Breast epithelium (tissue), 4 donors: ENCODE measurements at regions not wholly inside any gene's neighbourhood (a gene's known extent, or its start where the extent isn't known, plus 50 kb on each side); places are given as distances from the start of the nearest gene placed in this dataset.
"Not testable (repeated sequence)": the region's sequence is repeated elsewhere in the genome, so short reads cannot be mapped to it uniquely, and the experiment has no call there.

ENCODE experiments used
- DNase-seq, 2 donors: peaks; one replicate each; pipeline ENCODE4 v3.0.0-alpha.2; 2019; ENCODE audit warnings: low spot score in 2 of 2
- H3K27ac ChIP-seq, 2 donors: fragments of 200-600 bp; sonication (generic) in 1 of 2; one replicate each; pipeline ENCODE4 v1.5.1; 2016 to 2019; ENCODE audit warnings: mild to moderate bottlenecking in 1 of 2
- H3K27me3 ChIP-seq, 2 donors: fragments of 200-600 bp; sonication (generic) in 1 of 2; one replicate each; pipeline versions ENCODE4 v1.5.1 to v1.6.0; 2017 to 2019; ENCODE audit warnings: control low read depth in 1 of 2, mild to moderate bottlenecking in 1 of 2
- H3K36me3 ChIP-seq: fragments of 200-600 bp; one replicate; pipeline ENCODE4 v1.5.1; 2019
- H3K4me1 ChIP-seq, 2 donors: fragments of 200-600 bp; sonication (generic); one replicate each; pipeline ENCODE4 v1.5.1; 2016 to 2019; ENCODE audit warnings: control low read depth in 1 of 2
- H3K4me3 ChIP-seq, 3 donors: fragments of 200-600 bp; sonication (generic); 1 replicate in 2 of 3; 2 replicates in 1 of 3; pipeline ENCODE4 v1.5.1; 2016 to 2019; ENCODE audit warnings: mild to moderate bottlenecking in 3 of 3, moderate library complexity in 2 of 3
- H3K9me3 ChIP-seq, 2 donors: fragments of 200-600 bp; sonication (generic) in 1 of 2; one replicate each; pipeline ENCODE4 v1.5.1; 2016 to 2019; ENCODE audit warnings: control low read depth in 1 of 2
- POLR2A ChIP-seq: fragments of 450-650 bp; IDR thresholded peaks from one replicate; pipeline ENCODE4 v1.6.1; 2016; ENCODE audit warnings: antibody characterized with exemption, mild to moderate bottlenecking, moderate library complexity
- POLR2AphosphoS5 ChIP-seq, 3 donors: sonication (generic); formaldehyde crosslinking; IDR thresholded peaks; one replicate each; pipeline ENCODE4 v1.6.1; 2017; ENCODE audit warnings: antibody characterized with exemption in 3 of 3
- intact Hi-C: fragments of 100-400 bp; cut with DNase I; formaldehyde crosslinking; loops from one replicate; pipeline ENCODE4 v1.15.1; 2023; ENCODE audit warnings: low total_unique reads
- TF ChIP-seq, protein P1 (sequence below), 3 donors: fragments of 450-650 bp; IDR thresholded peaks; one replicate each; pipeline ENCODE4 v1.5.1; 2016 to 2017; ENCODE audit warnings: antibody characterized with exemption in 3 of 3, mild to moderate bottlenecking in 3 of 3, moderate library complexity in 3 of 3

DNA sequence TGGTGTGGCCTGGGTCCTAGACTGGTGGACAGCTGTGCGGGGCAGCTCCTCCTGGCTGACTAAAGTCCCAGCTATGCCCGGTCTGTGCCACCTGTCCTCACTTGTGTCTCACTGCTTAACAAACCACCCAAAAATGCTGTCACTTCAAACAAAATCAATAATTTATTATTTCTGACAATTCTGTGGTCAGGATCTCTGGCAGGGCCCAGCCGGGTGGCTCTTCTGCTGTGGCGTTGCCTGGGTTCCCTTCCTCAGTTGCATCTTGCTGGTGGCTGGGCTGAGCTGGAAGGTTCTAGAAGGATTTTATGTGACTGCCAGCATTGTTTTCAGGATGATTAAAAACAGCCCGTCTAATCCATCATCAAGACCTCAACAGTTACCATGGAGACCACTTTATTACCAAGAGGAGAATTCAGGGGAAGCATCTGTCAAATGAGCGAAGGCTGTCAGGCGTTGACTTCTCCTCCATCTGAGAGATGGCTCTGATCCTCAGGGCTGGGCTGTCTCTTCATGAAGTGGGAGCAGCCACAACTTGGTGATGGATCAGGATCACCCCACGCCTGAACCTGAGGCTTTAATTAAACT is 280.6 kb upstream of the SFSWAP start:
- no peak for DNase-seq
- Histone ChIP-seq H3K36me3 (no peaks in the 10 kb centered on the region), H3K9me3 (peaks cover 3 to 11% of the 10 kb centered on the region in 2 donors), H3K4me1 (no peaks in the 10 kb centered on the region), H3K27ac (no peak overlapping the region), H3K4me3 (no peak overlapping the region), H3K27me3 (peaks cover 0 to 33% of the 10 kb centered on the region in 2 donors)
- TF ChIP-seq, protein P1, sequence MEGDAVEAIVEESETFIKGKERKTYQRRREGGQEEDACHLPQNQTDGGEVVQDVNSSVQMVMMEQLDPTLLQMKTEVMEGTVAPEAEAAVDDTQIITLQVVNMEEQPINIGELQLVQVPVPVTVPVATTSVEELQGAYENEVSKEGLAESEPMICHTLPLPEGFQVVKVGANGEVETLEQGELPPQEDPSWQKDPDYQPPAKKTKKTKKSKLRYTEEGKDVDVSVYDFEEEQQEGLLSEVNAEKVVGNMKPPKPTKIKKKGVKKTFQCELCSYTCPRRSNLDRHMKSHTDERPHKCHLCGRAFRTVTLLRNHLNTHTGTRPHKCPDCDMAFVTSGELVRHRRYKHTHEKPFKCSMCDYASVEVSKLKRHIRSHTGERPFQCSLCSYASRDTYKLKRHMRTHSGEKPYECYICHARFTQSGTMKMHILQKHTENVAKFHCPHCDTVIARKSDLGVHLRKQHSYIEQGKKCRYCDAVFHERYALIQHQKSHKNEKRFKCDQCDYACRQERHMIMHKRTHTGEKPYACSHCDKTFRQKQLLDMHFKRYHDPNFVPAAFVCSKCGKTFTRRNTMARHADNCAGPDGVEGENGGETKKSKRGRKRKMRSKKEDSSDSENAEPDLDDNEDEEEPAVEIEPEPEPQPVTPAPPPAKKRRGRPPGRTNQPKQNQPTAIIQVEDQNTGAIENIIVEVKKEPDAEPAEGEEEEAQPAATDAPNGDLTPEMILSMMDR (IDR thresholded peaks at IDR 0.05) = no peak
- no peak for TF ChIP-seq POLR2A
- TF ChIP-seq POLR2AphosphoS5 (IDR thresholded peaks at IDR 0.05) = no peak
- intact Hi-C loops = no loop called here

DNA sequence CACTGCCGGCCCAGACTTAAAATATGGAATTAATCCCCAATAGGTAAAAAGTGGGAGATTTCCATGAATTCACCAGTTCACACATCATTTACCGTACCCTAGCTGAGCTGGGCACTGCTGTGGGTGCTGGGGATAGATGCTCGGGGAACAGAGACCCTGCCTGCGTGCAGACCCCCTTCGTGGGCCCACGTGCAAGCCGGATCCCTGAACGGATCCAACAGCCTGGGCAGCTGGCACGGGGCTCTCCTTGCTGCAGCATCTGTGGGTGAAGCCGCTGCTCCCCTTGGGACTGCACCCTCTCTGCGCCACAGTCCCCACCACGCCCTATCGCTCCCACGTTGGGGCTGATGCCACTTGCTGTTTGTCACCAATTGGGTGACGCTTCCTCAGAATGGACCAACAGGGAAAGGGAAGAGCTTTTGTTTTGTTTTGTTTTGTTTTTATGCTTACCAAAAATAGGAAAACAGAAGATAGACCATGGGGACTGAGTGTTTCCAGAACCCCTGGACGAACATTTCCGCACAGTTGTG is 279.7 kb upstream of the SFSWAP start:
- DNase-seq, H3K4me1 ChIP-seq, H3K4me3 ChIP-seq, H3K9me3 ChIP-seq, H3K36me3 ChIP-seq, H3K27ac ChIP-seq, intact Hi-C loops: not testable (repeated sequence)
- peaks cover 0 to 33% of the 10 kb centered on the region in 2 donors for H3K27me3 ChIP-seq

DNA sequence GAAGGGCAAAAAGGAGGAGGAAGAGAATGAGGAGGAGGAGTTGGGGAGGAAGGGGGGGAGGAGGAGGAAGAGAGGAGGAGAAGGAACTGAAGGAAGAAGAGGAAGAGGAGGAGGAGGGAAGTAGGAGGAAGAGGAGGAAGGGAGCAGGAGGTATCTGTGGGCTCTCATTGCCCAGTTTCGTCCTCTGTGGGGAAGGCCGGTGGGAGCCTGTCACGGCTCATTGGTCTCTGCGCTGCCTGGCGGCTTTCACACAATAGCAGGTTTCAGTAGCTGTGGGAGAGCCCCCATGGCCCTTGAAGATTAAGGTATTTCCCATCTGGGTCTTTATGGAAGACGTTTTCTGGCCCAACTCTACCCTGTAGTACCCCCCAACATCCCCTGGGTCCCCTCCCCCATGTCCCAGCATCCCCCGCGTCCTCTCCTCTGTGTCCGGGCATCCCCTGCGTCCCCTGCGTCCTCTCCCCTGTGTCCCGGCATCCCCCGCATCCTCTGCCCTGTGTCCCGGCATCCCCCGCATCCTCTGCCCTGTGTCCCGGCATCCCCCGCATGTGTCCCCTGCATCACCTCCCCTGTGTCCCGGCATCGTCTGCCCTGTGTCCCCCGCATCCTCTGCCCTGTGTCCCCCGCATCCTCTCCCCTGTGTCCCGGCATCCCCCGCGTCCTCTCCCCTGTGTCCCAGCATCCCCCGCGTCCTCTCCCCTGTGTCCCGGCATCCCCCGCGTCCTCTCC is 278.2 kb upstream of the SFSWAP start:
- peaks cover 0 to 36% of the 10 kb centered on the region in 2 donors for H3K27me3 ChIP-seq
- H3K4me3 ChIP-seq = no peak overlapping the region
- intact Hi-C loops = no loop called here
- no peak overlapping the region for H3K27ac ChIP-seq
- H3K4me1 ChIP-seq = no peaks in the 10 kb centered on the region
- no peaks in the 10 kb centered on the region for H3K36me3 ChIP-seq
- TF ChIP-seq POLR2AphosphoS5 (IDR thresholded peaks at IDR 0.05) (no peak), POLR2A (no peak)
- TF ChIP-seq, protein P1 (IDR thresholded peaks at IDR 0.05) = no peak
- peaks cover 3 to 5% of the 10 kb centered on the region in 2 donors for H3K9me3 ChIP-seq
- no peak for DNase-seq

DNA sequence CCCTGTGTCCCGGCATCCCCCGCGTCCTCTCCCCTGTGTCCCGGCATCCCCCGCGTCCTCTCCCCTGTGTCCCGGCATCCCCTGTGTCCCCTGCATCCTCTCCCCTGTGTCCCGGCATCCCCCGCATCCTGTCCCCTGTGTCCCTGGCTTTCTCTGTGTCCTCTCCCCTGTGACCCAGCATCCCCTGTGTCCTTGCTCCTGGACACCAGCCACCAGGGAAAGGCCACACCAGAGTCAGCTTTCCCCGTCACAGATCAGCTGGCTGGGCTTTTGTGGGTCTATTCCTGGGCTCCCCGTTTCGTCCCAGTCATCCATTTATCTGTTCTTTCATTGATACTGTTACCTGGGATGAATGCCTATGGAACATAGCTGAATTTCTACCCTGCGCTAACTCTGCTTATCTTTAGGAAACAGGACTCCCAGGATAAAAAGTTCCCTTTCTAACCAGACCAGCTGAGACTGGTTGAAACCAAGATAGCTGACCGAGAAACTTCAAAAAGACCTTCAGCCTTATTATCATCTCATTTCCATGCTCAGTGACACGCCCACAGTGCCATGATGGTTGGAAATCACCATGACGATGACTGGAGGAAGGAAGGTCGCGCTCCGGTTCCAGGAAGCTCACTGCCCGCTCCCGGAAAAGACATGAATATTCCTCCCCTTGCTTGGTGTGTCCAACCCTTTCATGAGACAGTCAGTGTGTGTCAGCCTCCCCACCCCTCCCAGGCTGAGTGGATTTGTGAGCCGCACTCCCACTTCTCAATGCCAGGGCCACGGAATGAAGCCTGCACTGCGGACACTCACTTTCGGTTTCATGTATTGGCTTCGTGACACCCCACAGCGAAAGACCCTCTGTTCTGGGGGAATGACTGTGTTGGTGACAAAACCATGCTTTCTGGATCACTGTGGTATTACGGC is 276.4 kb upstream of the SFSWAP start:
- DNase-seq = peak in 1 of 2 donors; percentile 37
- intact Hi-C loops = no loop called here
- Histone ChIP-seq H3K9me3 (peaks cover 3 to 5% of the 10 kb centered on the region in 2 donors), H3K4me1 (no peaks in the 10 kb centered on the region), H3K36me3 (no peaks in the 10 kb centered on the region), H3K27me3 (peaks cover 0 to 38% of the 10 kb centered on the region in 2 donors), H3K4me3 (peak overlapping the region in 1 of 3 donors; percentile 19), H3K27ac (no peak overlapping the region)
- no peak for TF ChIP-seq POLR2AphosphoS5 (IDR thresholded peaks at IDR 0.05)
- no peak for TF ChIP-seq POLR2A
- TF ChIP-seq, protein P1 (IDR thresholded peaks at IDR 0.05) = no peak

DNA sequence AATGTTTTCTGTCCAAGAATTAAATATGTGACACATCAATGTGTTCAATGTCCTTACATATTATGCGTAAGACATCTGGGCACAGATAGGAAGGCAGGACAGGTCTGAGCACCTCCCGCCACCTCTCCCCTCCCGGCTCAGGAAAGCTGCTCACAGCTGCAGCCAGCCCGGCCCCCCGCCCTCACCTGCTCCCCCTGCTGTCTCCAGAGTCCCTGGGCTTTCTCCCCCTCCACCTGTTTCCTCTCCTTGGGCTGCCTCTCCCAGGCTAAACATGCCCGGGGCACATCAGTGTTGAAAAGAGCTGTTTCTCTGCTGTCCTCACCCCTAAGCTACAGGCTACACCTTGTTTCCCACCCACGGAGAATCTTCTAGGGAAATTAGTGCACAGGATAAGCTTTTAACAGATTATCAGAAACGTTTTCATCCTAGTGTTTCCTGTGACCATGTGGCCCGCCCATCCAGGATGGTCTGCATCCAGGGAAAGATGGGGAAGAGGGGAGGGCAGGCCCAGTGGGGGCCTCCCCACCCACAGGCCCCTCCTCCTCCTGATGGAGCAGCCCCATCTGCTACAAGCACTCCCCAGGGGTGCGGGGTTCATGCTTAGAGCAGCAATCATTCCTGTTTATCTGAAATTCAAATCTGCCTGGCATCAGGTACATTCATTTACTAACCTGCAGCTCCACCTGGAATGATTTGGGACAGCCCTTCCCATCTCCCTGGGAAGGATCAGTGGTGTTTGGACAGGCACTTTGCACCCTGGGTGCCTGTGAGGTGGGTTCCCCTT is 273.8 kb upstream of the SFSWAP start:
- H3K9me3 ChIP-seq = no peaks in the 10 kb centered on the region
- no peak overlapping the region for H3K4me3 ChIP-seq
- intact Hi-C loops = loop anchor here (2.0 kb wide), 1 partner anchor 34 kb away; no protein-coding TSS in a partner anchor
- TF ChIP-seq POLR2A (no peak), POLR2AphosphoS5 (IDR thresholded peaks at IDR 0.05) (no peak)
- TF ChIP-seq, protein P1 (IDR thresholded peaks at IDR 0.05) = no peak
- peaks cover 0 to 28% of the 10 kb centered on the region in 2 donors for H3K27me3 ChIP-seq
- H3K27ac ChIP-seq = no peak overlapping the region
- no peaks in the 10 kb centered on the region for H3K4me1 ChIP-seq
- peak in 1 of 2 donors; percentile 31 for DNase-seq
- H3K36me3 ChIP-seq = no peaks in the 10 kb centered on the region
